KMS-11 (cell line): ENCODE measurements at regions not wholly inside any gene's neighbourhood (a gene's known extent, or its start where the extent isn't known, plus 50 kb on each side); places are given as distances from the start of the nearest gene placed in this dataset.

Experiments
- H2AFZ ChIP-seq: fragments of 200-600 bp; sonication (generic); 2 replicates; pipeline ENCODE4 v1.6.1; 2016; ENCODE audit warnings: antibody characterized with exemption, mixed run types, low read depth
- H3K27ac ChIP-seq: fragments of 200-600 bp; sonication (generic); 2 replicates; pipeline ENCODE4 v1.6.1; 2016; ENCODE audit warnings: mild to moderate bottlenecking, mixed run types
- H3K27me3 ChIP-seq: fragments of 200-600 bp; sonication (generic); 2 replicates; pipeline ENCODE4 v1.6.1; 2017; ENCODE audit warnings: mild to moderate bottlenecking, low read depth, mixed run types, moderate library complexity; ENCODE audit not compliant: insufficient read depth
- H3K36me3 ChIP-seq: fragments of 200-600 bp; sonication (generic); 2 replicates; pipeline ENCODE4 v1.6.1; 2017; ENCODE audit warnings: mild to moderate bottlenecking, mixed run types; ENCODE audit not compliant: insufficient read depth
- H3K4me1 ChIP-seq: fragments of 200-600 bp; sonication (generic); 2 replicates; pipeline ENCODE4 v1.6.1; 2016; ENCODE audit warnings: mild to moderate bottlenecking, low read depth, mixed run types; ENCODE audit not compliant: poor library complexity, severe bottlenecking
- H3K4me2 ChIP-seq: fragments of 200-600 bp; sonication (generic); 2 replicates; pipeline ENCODE4 v1.7.0; 2016; ENCODE audit warnings: mild to moderate bottlenecking, mixed run types
- H3K4me3 ChIP-seq: fragments of 200-600 bp; sonication (generic); IDR thresholded peaks from 2 replicates; pipeline ENCODE4 v1.6.1; 2017; ENCODE audit warnings: low read depth, low read length, mixed read lengths; ENCODE audit not compliant: insufficient read depth
- H3K79me2 ChIP-seq: fragments of 200-600 bp; sonication (generic); 2 replicates; pipeline ENCODE4 v1.6.1; 2016; ENCODE audit warnings: low read depth, mixed run types; ENCODE audit not compliant: insufficient read depth
- H3K9ac ChIP-seq: fragments of 200-600 bp; sonication (generic); 2 replicates; pipeline ENCODE4 v1.6.1; 2016; ENCODE audit warnings: mild to moderate bottlenecking, mixed run types
- H4K20me1 ChIP-seq: fragments of 200-600 bp; sonication (generic); 2 replicates; pipeline ENCODE4 v1.6.1; 2016; ENCODE audit warnings: mild to moderate bottlenecking, mixed run types; ENCODE audit not compliant: insufficient read depth
- TF ChIP-seq, protein P1 (sequence below): fragments of 200-600 bp; sonication (generic); conservative IDR thresholded peaks from 2 replicates; pipeline ENCODE4 v1.6.1; 2017; ENCODE audit warnings: low read depth, mild to moderate bottlenecking, antibody characterized with exemption, low read length, moderate library complexity, mixed read lengths

DNA sequence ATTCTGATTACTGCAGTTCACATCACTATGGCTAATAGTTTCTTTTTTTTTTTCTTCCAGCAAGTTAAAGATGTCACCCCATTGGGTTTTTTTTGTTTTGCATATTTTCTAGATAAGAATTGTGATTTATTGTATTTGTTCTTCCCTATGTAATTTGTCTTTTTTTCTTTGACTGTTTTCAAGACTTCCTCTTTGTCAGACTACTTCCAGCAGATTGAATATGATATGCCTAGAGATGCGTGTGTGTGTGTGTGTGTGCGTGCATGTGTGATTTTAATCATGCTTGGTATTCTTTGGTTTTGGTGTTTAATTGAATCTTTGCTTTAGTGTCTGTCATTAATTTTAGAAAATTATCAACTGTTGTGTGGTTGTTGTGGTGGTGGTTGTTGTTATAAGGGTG, 166.7 kb upstream of the SLC39A10 start:
- no peak overlapping the region for H3K9ac ChIP-seq
- H3K36me3 ChIP-seq: no peaks in the 10 kb centered on the region
- peaks cover 53% of the 10 kb centered on the region for H3K4me1 ChIP-seq
- H3K27ac ChIP-seq: no peak overlapping the region
- H3K27me3 ChIP-seq: no peaks in the 10 kb centered on the region
- TF ChIP-seq, protein P1, sequence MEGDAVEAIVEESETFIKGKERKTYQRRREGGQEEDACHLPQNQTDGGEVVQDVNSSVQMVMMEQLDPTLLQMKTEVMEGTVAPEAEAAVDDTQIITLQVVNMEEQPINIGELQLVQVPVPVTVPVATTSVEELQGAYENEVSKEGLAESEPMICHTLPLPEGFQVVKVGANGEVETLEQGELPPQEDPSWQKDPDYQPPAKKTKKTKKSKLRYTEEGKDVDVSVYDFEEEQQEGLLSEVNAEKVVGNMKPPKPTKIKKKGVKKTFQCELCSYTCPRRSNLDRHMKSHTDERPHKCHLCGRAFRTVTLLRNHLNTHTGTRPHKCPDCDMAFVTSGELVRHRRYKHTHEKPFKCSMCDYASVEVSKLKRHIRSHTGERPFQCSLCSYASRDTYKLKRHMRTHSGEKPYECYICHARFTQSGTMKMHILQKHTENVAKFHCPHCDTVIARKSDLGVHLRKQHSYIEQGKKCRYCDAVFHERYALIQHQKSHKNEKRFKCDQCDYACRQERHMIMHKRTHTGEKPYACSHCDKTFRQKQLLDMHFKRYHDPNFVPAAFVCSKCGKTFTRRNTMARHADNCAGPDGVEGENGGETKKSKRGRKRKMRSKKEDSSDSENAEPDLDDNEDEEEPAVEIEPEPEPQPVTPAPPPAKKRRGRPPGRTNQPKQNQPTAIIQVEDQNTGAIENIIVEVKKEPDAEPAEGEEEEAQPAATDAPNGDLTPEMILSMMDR: no peak
- H3K4me3 ChIP-seq: no peak overlapping the region
- no peak overlapping the region for H3K4me2 ChIP-seq
- H2AFZ ChIP-seq: no peak overlapping the region
- no peaks in the 10 kb centered on the region for H3K79me2 ChIP-seq
- H4K20me1 ChIP-seq: no peaks in the 10 kb centered on the region

DNA sequence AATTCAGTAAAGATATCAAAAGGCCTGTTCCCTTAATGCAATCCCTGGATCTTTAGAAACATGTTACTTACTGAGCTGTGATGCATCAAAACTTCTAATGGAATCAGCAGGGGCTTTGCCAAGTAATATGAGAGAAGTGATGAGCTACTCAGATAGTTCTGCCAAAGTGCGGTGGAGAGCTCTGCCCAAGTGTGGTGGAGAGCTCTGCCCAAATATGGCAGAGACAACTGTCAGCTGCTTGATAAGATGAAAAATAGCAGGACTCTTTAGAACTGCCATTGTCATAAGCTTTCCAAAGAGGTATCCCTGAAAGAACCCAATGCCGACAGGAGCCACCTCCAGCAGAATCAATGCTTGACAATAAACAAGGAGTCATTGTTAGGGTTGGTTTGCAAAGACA, 167.9 kb upstream of the SLC39A10 start:
- peaks cover 56% of the 10 kb centered on the region for H3K4me1 ChIP-seq
- H3K27me3 ChIP-seq: no peaks in the 10 kb centered on the region
- TF ChIP-seq, protein P1: no peak
- no peak overlapping the region for H3K4me3 ChIP-seq
- no peak overlapping the region for H3K27ac ChIP-seq
- no peak overlapping the region for H3K9ac ChIP-seq
- H4K20me1 ChIP-seq: no peaks in the 10 kb centered on the region
- no peak overlapping the region for H2AFZ ChIP-seq
- H3K4me2 ChIP-seq: peak overlapping the region; percentile 25; the same call in 1 of the 2 replicates
- no peaks in the 10 kb centered on the region for H3K79me2 ChIP-seq
- H3K36me3 ChIP-seq: no peaks in the 10 kb centered on the region

DNA sequence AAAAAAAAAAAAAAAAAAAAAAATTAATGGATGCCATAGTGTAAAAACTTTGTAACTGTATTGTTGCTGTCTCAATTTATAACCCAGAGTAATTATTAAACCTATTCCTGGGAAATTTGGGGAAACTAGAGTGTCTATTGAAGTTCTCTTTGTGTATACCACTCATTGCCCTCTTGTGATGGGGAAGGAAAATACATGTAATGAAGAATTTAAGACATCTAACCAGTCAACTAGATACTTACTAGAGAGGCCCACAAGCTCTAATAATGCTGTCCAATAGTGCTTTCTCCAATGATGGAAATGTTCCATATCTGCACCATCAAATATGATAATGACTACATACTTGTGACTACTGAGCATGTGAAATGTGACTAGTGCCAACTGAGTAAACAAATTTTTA, 168.5 kb upstream of the SLC39A10 start:
- no peak overlapping the region for H3K27ac ChIP-seq
- H3K4me3 ChIP-seq: no peak overlapping the region
- H2AFZ ChIP-seq: no peak overlapping the region
- H4K20me1 ChIP-seq: no peaks in the 10 kb centered on the region
- H3K4me1 ChIP-seq: peaks cover 56% of the 10 kb centered on the region
- no peaks in the 10 kb centered on the region for H3K36me3 ChIP-seq
- H3K9ac ChIP-seq: no peak overlapping the region
- H3K4me2 ChIP-seq: peak overlapping the region; percentile 25; the same call in 1 of the 2 replicates
- TF ChIP-seq, protein P1: no peak
- H3K79me2 ChIP-seq: no peaks in the 10 kb centered on the region
- H3K27me3 ChIP-seq: no peaks in the 10 kb centered on the region

DNA sequence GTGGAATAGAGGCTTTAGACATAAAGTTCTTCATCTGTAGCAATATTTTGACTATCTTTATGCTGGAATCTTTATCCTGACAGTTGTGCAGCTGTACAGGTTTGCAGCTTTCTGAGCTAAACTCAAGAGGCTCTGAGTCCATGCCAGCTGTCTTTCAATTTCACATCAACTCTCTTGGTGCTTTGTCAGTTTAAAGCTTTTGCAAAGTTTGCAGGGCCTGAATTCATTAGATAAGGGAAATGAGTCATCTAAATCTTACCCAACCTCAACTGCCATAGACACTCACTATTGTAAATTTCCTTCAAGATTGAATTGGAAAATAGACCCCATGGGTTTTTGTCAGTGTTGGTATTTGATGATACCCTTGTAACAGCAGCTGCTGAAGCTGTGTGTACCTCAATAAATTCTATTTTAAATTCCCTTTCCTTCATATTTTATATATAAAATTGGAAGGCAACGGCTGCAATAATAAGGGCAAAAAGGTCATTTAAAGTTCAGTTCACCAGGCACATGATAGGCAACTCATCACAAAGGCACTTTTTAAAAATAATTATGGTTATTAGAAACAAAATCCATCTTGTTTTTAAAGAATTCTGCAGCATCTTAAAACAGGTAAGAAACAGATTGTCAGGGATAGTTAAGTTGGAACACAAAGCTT, 169.9 kb upstream of the SLC39A10 start:
- no peaks in the 10 kb centered on the region for H3K36me3 ChIP-seq
- TF ChIP-seq, protein P1: no peak
- H3K4me3 ChIP-seq: no peak overlapping the region
- H4K20me1 ChIP-seq: no peaks in the 10 kb centered on the region
- peaks cover 49% of the 10 kb centered on the region for H3K4me1 ChIP-seq
- peak overlapping the region; percentile 81 for H3K27ac ChIP-seq
- H3K9ac ChIP-seq: peak overlapping the region; percentile 25; the same call in 1 of the 2 replicates
- H3K27me3 ChIP-seq: no peaks in the 10 kb centered on the region
- peak overlapping the region; percentile 75 for H3K4me2 ChIP-seq
- no peaks in the 10 kb centered on the region for H3K79me2 ChIP-seq
- H2AFZ ChIP-seq: peak overlapping the region; percentile 50; the same call in 1 of the 2 replicates
